Nephron (organoid): ENCODE measurements at regions not wholly inside any gene's neighbourhood (a gene's known extent, or its start where the extent isn't known, plus 50 kb on each side); places are given as distances from the start of the nearest gene placed in this dataset.

Source experiments
- H3K27ac Mint-ChIP-seq, 3 experiments: 2 replicates each; pipeline ENCODE4 v1.8.0; 2020; ENCODE audit warnings: mixed read lengths in 3 of 3, mild to moderate bottlenecking in 2 of 3, moderate library complexity in 1 of 3
- H3K27me3 Mint-ChIP-seq: 2 replicates; pipeline ENCODE4 v1.8.0; 2021; ENCODE audit warnings: low read depth, mild to moderate bottlenecking, moderate library complexity, mixed read lengths
- H3K36me3 Mint-ChIP-seq: 2 replicates; pipeline ENCODE4 v1.8.0; 2020; ENCODE audit warnings: low read depth, mixed read lengths
- H3K4me1 Mint-ChIP-seq: 2 replicates; pipeline ENCODE4 v1.8.0; 2020; ENCODE audit warnings: mixed read lengths
- H3K4me3 Mint-ChIP-seq, 3 experiments: 2 replicates each; pipeline ENCODE4 v1.8.0; 2020; ENCODE audit warnings: mild to moderate bottlenecking in 3 of 3, mixed read lengths in 3 of 3, moderate library complexity in 2 of 3
- H3K9me3 Mint-ChIP-seq: 2 replicates; pipeline ENCODE4 v1.8.0; 2020; ENCODE audit warnings: mixed read lengths
- CTCF ChIP-seq, 3 experiments: fragments of 200-600 bp; sonication (generic); IDR thresholded peaks; one replicate each; pipeline ENCODE4 v1.5.0; 2021; ENCODE audit warnings: antibody characterized with exemption in 3 of 3; ENCODE audit not compliant: unreplicated experiment in 3 of 3

DNA sequence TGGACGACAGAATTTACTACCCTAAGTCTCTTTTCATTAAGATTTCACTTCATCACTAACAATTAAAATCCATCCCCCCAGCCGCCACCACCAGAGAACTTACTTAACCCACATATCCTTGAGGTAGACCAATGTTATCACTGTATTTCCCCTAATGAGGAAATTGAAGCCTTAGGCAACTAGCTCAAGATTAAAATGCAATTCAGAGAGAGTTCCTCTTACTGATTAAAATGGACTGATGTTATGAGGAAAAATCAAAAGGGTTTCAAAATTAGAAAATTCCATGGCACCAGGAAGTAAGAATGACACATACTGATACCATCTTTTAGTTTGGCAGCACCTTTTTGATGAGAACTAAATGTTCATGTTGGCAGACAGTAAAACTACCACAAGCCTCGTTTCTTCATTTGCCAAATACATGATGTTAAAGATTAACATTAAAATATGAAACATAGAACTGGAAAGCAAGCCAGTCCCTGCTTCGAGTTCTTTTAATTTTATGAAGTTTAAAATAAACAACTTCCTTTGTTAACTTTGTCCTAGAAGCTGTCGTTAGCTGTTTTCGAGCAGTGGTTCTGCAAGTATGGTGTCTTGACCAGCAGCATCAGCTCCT is 69.3 kb upstream of the CCDC160 start:
- peak overlapping the region in 2 of 3 experiments; percentile 6 to 9 for H3K27ac Mint-ChIP-seq
- H3K9me3 Mint-ChIP-seq: no peaks in the 10 kb centered on the region
- peaks cover 5% of the 10 kb centered on the region for H3K27me3 Mint-ChIP-seq
- peaks cover 7% of the 10 kb centered on the region for H3K4me1 Mint-ChIP-seq
- no peak overlapping the region for H3K4me3 Mint-ChIP-seq
- peaks cover 9% of the 10 kb centered on the region for H3K36me3 Mint-ChIP-seq
- no peak for TF ChIP-seq CTCF (IDR thresholded peaks at IDR 0.05; ENCODE audit: unreplicated experiment in 3 of 3)

DNA sequence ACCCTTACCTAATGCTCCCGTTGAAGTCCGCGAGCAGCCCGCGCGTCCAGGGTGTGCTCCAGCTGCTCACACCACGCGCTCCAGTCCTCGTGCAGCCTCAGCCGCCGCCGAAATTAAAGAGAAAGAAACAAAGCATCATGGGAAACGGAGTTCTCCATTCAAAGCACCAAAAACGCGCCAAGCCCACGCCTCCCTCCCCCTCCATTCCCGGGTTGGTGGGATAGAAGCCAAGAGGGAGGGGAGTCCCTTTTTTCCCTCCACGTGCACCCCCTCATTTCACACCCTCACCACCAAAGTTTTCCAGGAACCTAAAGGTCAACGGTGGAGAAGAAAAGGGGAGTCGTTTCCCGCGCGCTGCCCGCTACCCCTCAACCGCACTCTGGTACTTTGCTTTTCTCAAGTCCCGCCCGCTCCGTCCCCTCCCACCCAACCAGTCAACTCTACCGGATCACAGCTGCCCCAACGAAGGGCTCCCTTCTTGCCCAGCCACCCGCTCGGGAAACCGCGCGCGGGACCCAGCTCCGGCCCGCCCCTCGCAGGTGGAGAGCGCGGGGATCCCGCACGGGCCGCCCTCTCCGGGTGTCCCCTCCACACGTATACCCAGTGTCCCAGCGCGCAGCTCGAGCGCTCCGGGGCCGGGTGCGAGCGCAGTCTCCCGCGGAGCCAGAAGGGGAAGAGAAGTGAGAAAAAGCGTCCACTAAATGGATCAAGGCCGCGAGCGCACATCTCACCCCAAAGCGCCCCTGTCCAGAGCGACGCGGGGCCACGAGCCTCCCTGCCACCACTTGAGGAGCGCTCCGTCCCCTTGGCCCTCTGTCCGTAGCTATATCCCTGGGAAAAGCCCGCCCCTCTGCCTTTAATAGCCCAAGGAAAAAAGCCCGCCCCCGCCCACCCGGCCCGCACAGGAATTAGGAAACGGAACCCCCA is 65.1 kb upstream of the CCDC160 start:
- Mint-ChIP-seq H3K27ac (peak overlapping the region in 2 of 3 experiments; percentile 44 to 85), H3K4me1 (peaks cover 20% of the 10 kb centered on the region), H3K27me3 (peaks cover 26% of the 10 kb centered on the region), H3K36me3 (peaks cover 9% of the 10 kb centered on the region), H3K9me3 (no peaks in the 10 kb centered on the region), H3K4me3 (peak overlapping the region; percentile 88 to 96 (median 92))
- no peak for TF ChIP-seq CTCF (IDR thresholded peaks at IDR 0.05; ENCODE audit: unreplicated experiment in 3 of 3)

- Mint-ChIP-seq H3K4me1 (peaks cover 23% of the 10 kb centered on the region), H3K4me3 (peak overlapping the region; percentile 88 to 96 (median 92)), H3K27me3 (peaks cover 26% of the 10 kb centered on the region), H3K36me3 (peaks cover 9% of the 10 kb centered on the region), H3K27ac (peak overlapping the region; percentile 52 to 85 (median 54)), H3K9me3 (no peaks in the 10 kb centered on the region)
- TF ChIP-seq CTCF (IDR thresholded peaks at IDR 0.05; ENCODE audit: unreplicated experiment in 3 of 3): no peak
Observed at GRCh38 chrX:134172588-134173259, 64.3 kb upstream of the CCDC160 start.

GRCh38 chrX:134173541-134174272 is 63.3 kb upstream of the CCDC160 start:
- Mint-ChIP-seq H3K27ac (peak overlapping the region; percentile 44 to 85 (median 54)), H3K9me3 (no peaks in the 10 kb centered on the region), H3K27me3 (peaks cover 26% of the 10 kb centered on the region), H3K4me1 (peaks cover 24% of the 10 kb centered on the region), H3K36me3 (peaks cover 9% of the 10 kb centered on the region), H3K4me3 (peak overlapping the region; percentile 88 to 96 (median 92))
- TF ChIP-seq CTCF (IDR thresholded peaks at IDR 0.05; ENCODE audit: unreplicated experiment in 3 of 3): no peak

GRCh38 chrX:134174273-134174660 is 62.7 kb upstream of the CCDC160 start:
- peaks cover 9% of the 10 kb centered on the region for H3K36me3 Mint-ChIP-seq
- H3K4me1 Mint-ChIP-seq: peaks cover 24% of the 10 kb centered on the region
- H3K27me3 Mint-ChIP-seq: peaks cover 26% of the 10 kb centered on the region
- H3K4me3 Mint-ChIP-seq: peak overlapping the region; percentile 88 to 96 (median 92)
- H3K9me3 Mint-ChIP-seq: no peaks in the 10 kb centered on the region
- peak overlapping the region; percentile 44 to 85 (median 54) for H3K27ac Mint-ChIP-seq
- no peak for TF ChIP-seq CTCF (IDR thresholded peaks at IDR 0.05; ENCODE audit: unreplicated experiment in 3 of 3)
